ENCODE measurements at regions not wholly inside any gene's neighbourhood (a gene's known extent, or its start where the extent isn't known, plus 50 kb on each side); places are given as distances from the start of the nearest gene placed in this dataset.

DNA sequence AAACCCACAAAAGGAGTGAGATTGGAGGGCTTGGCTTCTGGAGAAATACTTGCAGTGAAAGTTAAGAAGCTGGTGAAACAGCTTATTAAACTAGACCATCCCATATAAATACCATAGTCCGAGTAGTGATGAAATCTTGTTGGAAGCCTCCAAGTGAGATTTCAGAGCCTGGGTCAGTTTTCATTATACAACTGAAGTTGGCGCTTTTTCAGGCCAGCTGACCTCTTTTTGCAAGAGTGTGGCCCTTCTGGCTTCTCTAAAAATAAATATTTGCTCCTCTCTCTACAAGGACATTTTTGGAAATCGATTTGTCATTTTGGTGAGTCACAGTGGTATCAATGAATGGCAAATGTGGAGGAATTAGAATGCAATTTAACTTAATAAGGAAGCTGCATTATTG, 51.2 kb upstream of the THRB start:
- Histone ChIP-seq H3K4me2 (ENCODE audit: low read length) (no peak overlapping the region), H4K20me1 (ENCODE audit: insufficient read depth, low read length) (no peaks in the 10 kb centered on the region), H3K9me2 (ENCODE audit: insufficient read depth, low read length) (no peaks in the 10 kb centered on the region), H3K27ac (ENCODE audit: low read depth, low read length, poor library complexity, severe bottlenecking) (no peak overlapping the region), H3K4me3 (ENCODE audit: low read depth, low read length, poor library complexity, severe bottlenecking) (no peak overlapping the region), H3K9me3 (ENCODE audit: low read length) (no peaks in the 10 kb centered on the region), H3K4me1 (ENCODE audit: insufficient read depth, low read length, poor library complexity, severe bottlenecking) (no peaks in the 10 kb centered on the region), H2AFZ (ENCODE audit: low read length) (no peak overlapping the region), H3K79me2 (ENCODE audit: insufficient read depth, low read depth, low read length) (no peaks in the 10 kb centered on the region), H3K36me3 (ENCODE audit: insufficient read depth, low read length) (no peaks in the 10 kb centered on the region)
- intact Hi-C loops (cut with micrococcal nuclease; ENCODE audit: unreplicated experiment): no loop called here
- no TSS peak for BruUV-seq (replicated peaks)
- POLR2A ChIA-PET: no interaction called here
- no peak for DNase-seq (ENCODE audit: low spot score)
- CTCF ChIA-PET (ENCODE audit: unreplicated experiment): no interaction called here
- TF ChIP-seq, protein P1, sequence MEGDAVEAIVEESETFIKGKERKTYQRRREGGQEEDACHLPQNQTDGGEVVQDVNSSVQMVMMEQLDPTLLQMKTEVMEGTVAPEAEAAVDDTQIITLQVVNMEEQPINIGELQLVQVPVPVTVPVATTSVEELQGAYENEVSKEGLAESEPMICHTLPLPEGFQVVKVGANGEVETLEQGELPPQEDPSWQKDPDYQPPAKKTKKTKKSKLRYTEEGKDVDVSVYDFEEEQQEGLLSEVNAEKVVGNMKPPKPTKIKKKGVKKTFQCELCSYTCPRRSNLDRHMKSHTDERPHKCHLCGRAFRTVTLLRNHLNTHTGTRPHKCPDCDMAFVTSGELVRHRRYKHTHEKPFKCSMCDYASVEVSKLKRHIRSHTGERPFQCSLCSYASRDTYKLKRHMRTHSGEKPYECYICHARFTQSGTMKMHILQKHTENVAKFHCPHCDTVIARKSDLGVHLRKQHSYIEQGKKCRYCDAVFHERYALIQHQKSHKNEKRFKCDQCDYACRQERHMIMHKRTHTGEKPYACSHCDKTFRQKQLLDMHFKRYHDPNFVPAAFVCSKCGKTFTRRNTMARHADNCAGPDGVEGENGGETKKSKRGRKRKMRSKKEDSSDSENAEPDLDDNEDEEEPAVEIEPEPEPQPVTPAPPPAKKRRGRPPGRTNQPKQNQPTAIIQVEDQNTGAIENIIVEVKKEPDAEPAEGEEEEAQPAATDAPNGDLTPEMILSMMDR (conservative IDR thresholded peaks at IDR 0.05; ENCODE audit: low read length): no peak
- no peak for TF ChIP-seq EZH2phosphoT487 (IDR thresholded peaks at IDR 0.05; ENCODE audit: borderline replicate concordance, low read depth, low read length)

DNA sequence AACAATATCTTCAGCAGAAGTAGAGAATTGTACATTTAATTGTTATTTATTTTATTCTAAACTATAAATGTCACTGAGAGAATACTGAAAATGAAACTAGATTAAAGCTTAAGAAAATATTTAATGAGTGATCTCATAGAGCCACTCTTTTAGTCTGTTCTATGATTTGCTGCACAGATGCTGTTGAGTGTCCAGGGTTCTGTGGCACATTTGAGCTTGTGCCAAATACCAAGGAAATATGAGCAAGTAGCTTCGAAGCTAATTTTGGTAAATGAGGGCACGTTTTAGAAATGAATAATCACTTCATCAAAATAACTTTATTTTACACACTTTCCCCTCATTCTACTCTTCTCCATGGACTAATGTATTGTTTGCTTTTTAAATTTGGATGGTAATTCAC, 53.6 kb upstream of the THRB start:
- no peaks in the 10 kb centered on the region for H3K36me3 ChIP-seq (ENCODE audit: insufficient read depth, low read length)
- H3K9me3 ChIP-seq (ENCODE audit: low read length): no peaks in the 10 kb centered on the region
- POLR2A ChIA-PET: no interaction called here
- H4K20me1 ChIP-seq (ENCODE audit: insufficient read depth, low read length): no peaks in the 10 kb centered on the region
- H2AFZ ChIP-seq (ENCODE audit: low read length): no peak overlapping the region
- no peak for DNase-seq (ENCODE audit: low spot score)
- H3K27ac ChIP-seq (ENCODE audit: low read depth, low read length, poor library complexity, severe bottlenecking): no peak overlapping the region
- TF ChIP-seq, protein P1 (conservative IDR thresholded peaks at IDR 0.05; ENCODE audit: low read length): no peak
- TF ChIP-seq EZH2phosphoT487 (IDR thresholded peaks at IDR 0.05; ENCODE audit: borderline replicate concordance, low read depth, low read length): no peak
- intact Hi-C loops (cut with micrococcal nuclease; ENCODE audit: unreplicated experiment): no loop called here
- H3K79me2 ChIP-seq (ENCODE audit: insufficient read depth, low read depth, low read length): no peaks in the 10 kb centered on the region
- BruUV-seq (replicated peaks): no TSS peak
- H3K4me2 ChIP-seq (ENCODE audit: low read length): no peak overlapping the region
- no peaks in the 10 kb centered on the region for H3K4me1 ChIP-seq (ENCODE audit: insufficient read depth, low read length, poor library complexity, severe bottlenecking)
- CTCF ChIA-PET (ENCODE audit: unreplicated experiment): no interaction called here
- no peaks in the 10 kb centered on the region for H3K9me2 ChIP-seq (ENCODE audit: insufficient read depth, low read length)
- H3K4me3 ChIP-seq (ENCODE audit: low read depth, low read length, poor library complexity, severe bottlenecking): no peak overlapping the region

DNA sequence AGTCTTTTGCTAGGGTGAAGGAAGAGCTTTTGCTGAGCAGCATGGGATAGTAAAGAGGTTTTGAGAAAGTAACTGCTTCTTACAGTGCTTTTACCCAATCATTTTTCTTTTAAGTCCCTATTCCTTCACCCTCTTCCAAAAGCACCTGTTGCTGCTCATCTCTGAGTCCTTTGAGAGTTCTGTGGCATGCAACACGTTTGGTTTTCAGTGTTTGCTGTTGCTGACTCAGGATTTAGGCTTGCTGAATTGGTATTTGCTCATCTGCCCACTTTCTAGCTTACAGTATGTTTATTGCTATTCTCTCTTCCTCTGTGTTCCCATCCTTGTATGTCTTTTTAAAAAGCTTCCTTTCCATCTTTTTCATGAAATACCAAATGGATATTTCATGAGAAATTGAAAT, 55.9 kb upstream of the THRB start:
- DNase-seq (ENCODE audit: low spot score): no peak
- Histone ChIP-seq H3K9me3 (ENCODE audit: low read length) (no peaks in the 10 kb centered on the region), H3K4me1 (ENCODE audit: insufficient read depth, low read length, poor library complexity, severe bottlenecking) (no peaks in the 10 kb centered on the region), H3K4me2 (ENCODE audit: low read length) (no peak overlapping the region), H3K27ac (ENCODE audit: low read depth, low read length, poor library complexity, severe bottlenecking) (no peak overlapping the region), H2AFZ (ENCODE audit: low read length) (no peak overlapping the region), H3K36me3 (ENCODE audit: insufficient read depth, low read length) (no peaks in the 10 kb centered on the region), H4K20me1 (ENCODE audit: insufficient read depth, low read length) (no peaks in the 10 kb centered on the region), H3K4me3 (ENCODE audit: low read depth, low read length, poor library complexity, severe bottlenecking) (no peak overlapping the region), H3K79me2 (ENCODE audit: insufficient read depth, low read depth, low read length) (no peaks in the 10 kb centered on the region), H3K9me2 (ENCODE audit: insufficient read depth, low read length) (no peaks in the 10 kb centered on the region)
- intact Hi-C loops (cut with micrococcal nuclease; ENCODE audit: unreplicated experiment): no loop called here
- ChIA-PET CTCF (ENCODE audit: unreplicated experiment) (no interaction called here), POLR2A (interaction anchor here (0.5 to 0.6 kb wide), 2 partner anchors 412 to 857 kb away, joined by 3 to 4 read pairs; no protein-coding TSS in a partner anchor)
- no TSS peak for BruUV-seq (replicated peaks)
- TF ChIP-seq, protein P1 (conservative IDR thresholded peaks at IDR 0.05; ENCODE audit: low read length): no peak
- TF ChIP-seq EZH2phosphoT487 (IDR thresholded peaks at IDR 0.05; ENCODE audit: borderline replicate concordance, low read depth, low read length): no peak

All from OCI-LY7 (cell line).